IMR-90 (cell line): ENCODE measurements at regions not wholly inside any gene's neighbourhood (a gene's known extent, or its start where the extent isn't known, plus 50 kb on each side); places are given as distances from the start of the nearest gene placed in this dataset.

Source experiments
- ATAC-seq: fragments of 200-7000 bp; cut with Tn5 transposase; 2 replicates; pipeline ENCODE4 v1.9.1; 2020; ENCODE audit warnings: low read depth, mild to moderate bottlenecking, moderate library complexity
- BruUV-seq: library from RNA; stranded (reverse); fragments of 400-500 nt; replicated peaks from 2 replicates; lab custom pipeline; 2021; lab: Mats Ljungman, UMichigan
- CTCF ChIA-PET: fragments of 300-600 bp; formaldehyde crosslinking; extraction: SDS; loops from one replicate; lab custom pipeline; 2021; ENCODE audit warnings: antibody characterized with exemption; lab: Yijun Ruan, JAX
- POLR2A ChIA-PET: fragments of 300-600 bp; sonication (Branson Sonifier 250); formaldehyde crosslinking; loops from one replicate; lab custom pipeline; 2022; ENCODE audit warnings: antibody characterized with exemption; ENCODE audit not compliant: unreplicated experiment; lab: Charles Lee
- DNase-seq: peaks from one replicate; pipeline ENCODE4 v3.0.0; 2013
- H2AFZ ChIP-seq: replicated peaks from 2 replicates; pipeline ENCODE3; 2013; ENCODE audit warnings: low read length, mild to moderate bottlenecking; ENCODE audit not compliant: poor library complexity
- H2AK5ac ChIP-seq: 2 replicates; pipeline ENCODE4 v1.6.1; 2013; ENCODE audit warnings: low read depth, low read length, inconsistent platforms
- H2AK9ac ChIP-seq: replicated peaks from 2 replicates; pipeline ENCODE3; 2013; ENCODE audit warnings: mild to moderate bottlenecking, low read depth, low read length, moderate library complexity; ENCODE audit not compliant: poor library complexity
- H2BK120ac ChIP-seq: 2 replicates; pipeline ENCODE4 v1.6.1; 2013; ENCODE audit warnings: low read depth, low read length, inconsistent platforms
- H2BK15ac ChIP-seq: 3 replicates; pipeline ENCODE4 v1.6.1; 2013; ENCODE audit warnings: low read depth, low read length, inconsistent platforms
- H2BK20ac ChIP-seq: 2 replicates; pipeline ENCODE4 v1.6.1; 2013; ENCODE audit warnings: low read depth, mild to moderate bottlenecking, inconsistent platforms, low read length, moderate library complexity
- H2BK5ac ChIP-seq: 2 replicates; pipeline ENCODE4 v1.6.1; 2013; ENCODE audit warnings: mild to moderate bottlenecking, low read depth, low read length, inconsistent platforms; ENCODE audit not compliant: poor library complexity, severe bottlenecking
- H3K14ac ChIP-seq: replicated peaks from 2 replicates; pipeline ENCODE4 v1.6.1; 2013; ENCODE audit warnings: low read depth, low read length, inconsistent platforms
- H3K18ac ChIP-seq: 2 replicates; pipeline ENCODE4 v1.6.1; 2013; ENCODE audit warnings: low read depth, low read length, control low read depth
- H3K23ac ChIP-seq: 2 replicates; pipeline ENCODE4 v1.6.1; 2013; ENCODE audit warnings: low read depth, low read length, inconsistent platforms
- H3K27ac ChIP-seq: 2 replicates; pipeline ENCODE4 v1.5.1; 2013; ENCODE audit warnings: mild to moderate bottlenecking, control low read depth, low read length; ENCODE audit not compliant: insufficient read depth
- H3K27me3 ChIP-seq: 2 replicates; pipeline ENCODE4 v1.6.1; 2013; ENCODE audit warnings: low read length; ENCODE audit not compliant: control insufficient read depth, insufficient read depth
- H3K36me3 ChIP-seq: 2 replicates; pipeline ENCODE4 v1.6.1; 2013; ENCODE audit warnings: low read length, mixed read lengths; ENCODE audit not compliant: control insufficient read depth, insufficient read depth
- H3K4ac ChIP-seq: 2 replicates; pipeline ENCODE4 v1.6.1; 2013; ENCODE audit warnings: low read depth, low read length, inconsistent platforms
- H3K4me1 ChIP-seq: 2 replicates; pipeline ENCODE4 v1.6.1; 2013; ENCODE audit warnings: low read length, mixed read lengths; ENCODE audit not compliant: control insufficient read depth, insufficient read depth
- H3K4me2 ChIP-seq: 2 replicates; pipeline ENCODE4 v1.6.1; 2013; ENCODE audit warnings: low read depth, mild to moderate bottlenecking, control low read depth, low read length, moderate library complexity
- H3K4me3 ChIP-seq: 2 replicates; pipeline ENCODE4 v1.5.1; 2013; ENCODE audit warnings: low read depth, mild to moderate bottlenecking, control low read depth, low read length, moderate library complexity; ENCODE audit not compliant: insufficient read depth
- H3K56ac ChIP-seq: 2 replicates; pipeline ENCODE4 v1.6.1; 2013; ENCODE audit warnings: low read length, inconsistent platforms; ENCODE audit not compliant: insufficient read depth; ENCODE audit errors: extremely low read depth
- H3K79me1 ChIP-seq, 2 experiments: 2 replicates each; pipeline ENCODE4 v1.6.1; 2013; ENCODE audit warnings: low read length in 2 of 2, inconsistent platforms in 1 of 2, low read depth in 1 of 2
- H3K9ac ChIP-seq: 2 replicates; pipeline ENCODE4 v1.6.1; 2013; ENCODE audit warnings: low read depth, low read length, control low read depth
- H3K9me1 ChIP-seq: 2 replicates; pipeline ENCODE4 v1.6.1; 2013; ENCODE audit warnings: low read length, inconsistent platforms; ENCODE audit not compliant: insufficient read depth
- H3K9me3 ChIP-seq: 2 replicates; pipeline ENCODE4 v1.6.1; 2013; ENCODE audit warnings: low read length; ENCODE audit not compliant: control insufficient read depth, insufficient read depth
- H4K20me1 ChIP-seq: 2 replicates; pipeline ENCODE4 v1.6.1; 2013; ENCODE audit warnings: low read length, inconsistent platforms; ENCODE audit not compliant: insufficient read depth
- H4K5ac ChIP-seq: 2 replicates; pipeline ENCODE4 v1.6.1; 2013; ENCODE audit warnings: mild to moderate bottlenecking, low read depth, low read length, control low read depth
- H4K8ac ChIP-seq, 2 experiments: 2 replicates each; pipeline ENCODE4 v1.6.1; 2013; ENCODE audit warnings: low read depth in 2 of 2, low read length in 2 of 2, control low read depth in 1 of 2, inconsistent platforms in 1 of 2
- H4K91ac ChIP-seq: 2 replicates; pipeline ENCODE4 v1.6.1; 2013; ENCODE audit warnings: low read depth, low read length, inconsistent platforms; ENCODE audit not compliant: insufficient read depth
- CEBPB ChIP-seq: IDR thresholded peaks from 2 replicates; pipeline ENCODE4 v1.6.1; 2012; ENCODE audit warnings: low read depth, low read length, improper control_type of control experiment
- MAZ ChIP-seq: IDR thresholded peaks from 2 replicates; pipeline ENCODE4 v1.6.1; 2012; ENCODE audit warnings: low read depth, mild to moderate bottlenecking, low read length, improper control_type of control experiment, moderate library complexity, borderline replicate concordance
- MXI1 ChIP-seq: IDR thresholded peaks from 2 replicates; pipeline ENCODE4 v1.6.1; 2012; ENCODE audit warnings: low read depth, mild to moderate bottlenecking, low read length, moderate library complexity, borderline replicate concordance
- NFE2L2 ChIP-seq: fragments of 150-350 bp; IDR thresholded peaks from 2 replicates; pipeline ENCODE4 v1.6.1; 2016; ENCODE audit warnings: low read depth, mild to moderate bottlenecking, low read length
- POLR2A ChIP-seq: IDR thresholded peaks from 2 replicates; pipeline ENCODE4 v1.6.1; 2012; ENCODE audit warnings: mild to moderate bottlenecking, low read depth, low read length
- RAD21 ChIP-seq: IDR thresholded peaks from 2 replicates; pipeline ENCODE4 v1.6.1; 2012; ENCODE audit warnings: low read length, improper control_type of control experiment
- RCOR1 ChIP-seq: IDR thresholded peaks from 2 replicates; pipeline ENCODE4 v1.6.1; 2012; ENCODE audit warnings: mild to moderate bottlenecking, low read length, improper control_type of control experiment; ENCODE audit not compliant: insufficient replicate concordance
- RFX5 ChIP-seq: IDR thresholded peaks from 2 replicates; pipeline ENCODE4 v1.8.0; 2012; ENCODE audit warnings: low read depth, mild to moderate bottlenecking, low read length, moderate library complexity
- SMC3 ChIP-seq: fragments of 150-350 bp; IDR thresholded peaks from 2 replicates; pipeline ENCODE4 v1.6.1; 2016; ENCODE audit warnings: low read depth, mild to moderate bottlenecking, antibody characterized with exemption, low read length, moderate library complexity
- WGBS, 2 experiments: methylation state at CpG; one replicate each; pipeline versions ENCODE4 v1.1.5 to v1.1.7; 2013; ENCODE audit warnings: missing lambda C conversion rate in 2 of 2; ENCODE audit not compliant: insufficient read length in 1 of 2; ENCODE audit errors: extremely low coverage in 2 of 2; 5-methylcytosine and 5-hydroxymethylcytosine counted together
- dilution Hi-C: fragments of 300-500 bp; cut with HindIII; formaldehyde crosslinking; loops from one replicate; pipeline ENCODE4 v1.14.3; 2018; ENCODE audit warnings: low sequenced_read_pairs; ENCODE audit not compliant: unreplicated experiment
- in situ Hi-C: fragments of 300-500 bp; cut with MboI; formaldehyde crosslinking; loops from 3 replicates; pipeline ENCODE4 v1.14.3; 2019; ENCODE audit warnings: low sequenced_read_pairs, inconsistent platforms, mixed read lengths
- intact Hi-C: fragments of 100-400 bp; cut with micrococcal nuclease; formaldehyde crosslinking; loops from 2 replicates; pipeline ENCODE4 v1.10.0; 2022
- TF ChIP-seq, protein P1 (sequence below): conservative IDR thresholded peaks from 2 replicates; pipeline ENCODE4 v1.5.1; 2012; ENCODE audit warnings: mild to moderate bottlenecking, low read depth, low read length, improper control_type of control experiment

DNA sequence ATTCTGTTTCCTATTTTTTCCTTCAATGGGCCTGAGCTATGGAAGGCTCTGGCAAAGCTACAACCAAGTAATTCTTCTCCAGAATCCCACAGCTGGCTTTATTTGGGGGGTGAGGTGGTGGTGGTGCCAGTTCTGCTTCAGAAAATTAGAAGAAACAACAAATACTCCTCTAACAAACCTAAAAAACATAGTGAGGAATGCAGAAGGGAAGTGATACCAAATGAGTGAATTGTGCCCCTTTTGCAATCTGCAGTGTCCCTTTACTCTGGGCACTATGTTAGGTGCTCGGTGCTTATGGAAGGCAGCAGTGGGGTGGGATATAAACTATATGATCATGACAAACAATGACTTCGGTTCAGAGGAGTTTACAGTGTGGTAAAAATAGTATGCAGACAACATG lies 90.4 kb upstream of the ROPN1 start:
- ATAC-seq (no peak), DNase-seq (no peak)
- H4K5ac ChIP-seq = no peak overlapping the region
- no peak overlapping the region for H3K9ac ChIP-seq
- H4K20me1 ChIP-seq = no peaks in the 10 kb centered on the region; the same call in 1 of the 2 replicates
- no peak overlapping the region for H2BK120ac ChIP-seq
- H2AFZ ChIP-seq = no peak overlapping the region
- H2BK5ac ChIP-seq = no peak overlapping the region
- no peaks in the 10 kb centered on the region for H3K36me3 ChIP-seq
- H3K27me3 ChIP-seq = peaks cover 4% of the 10 kb centered on the region
- intact Hi-C loops = loop anchor here (5.0 kb wide), 1 partner anchor 200 kb away; no protein-coding TSS in a partner anchor
- in situ Hi-C loops = no loop called here
- no peaks in the 10 kb centered on the region for H3K9me3 ChIP-seq
- ChIA-PET POLR2A (no interaction called here), CTCF (interaction anchor here (0.6 to 1.5 kb wide), 2 partner anchors 33 to 269 kb away, joined by 3 read pairs; no protein-coding TSS in a partner anchor)
- H3K56ac ChIP-seq = no peak overlapping the region
- H2AK9ac ChIP-seq = no peak overlapping the region
- no peak for TF ChIP-seq CEBPB
- TF ChIP-seq MAZ = no peak
- no peak for TF ChIP-seq MXI1
- TF ChIP-seq RCOR1 = no peak
- no peak for TF ChIP-seq NFE2L2
- no peak for TF ChIP-seq RFX5
- no peak for TF ChIP-seq SMC3
- no peak for TF ChIP-seq RAD21
- TF ChIP-seq, protein P1, sequence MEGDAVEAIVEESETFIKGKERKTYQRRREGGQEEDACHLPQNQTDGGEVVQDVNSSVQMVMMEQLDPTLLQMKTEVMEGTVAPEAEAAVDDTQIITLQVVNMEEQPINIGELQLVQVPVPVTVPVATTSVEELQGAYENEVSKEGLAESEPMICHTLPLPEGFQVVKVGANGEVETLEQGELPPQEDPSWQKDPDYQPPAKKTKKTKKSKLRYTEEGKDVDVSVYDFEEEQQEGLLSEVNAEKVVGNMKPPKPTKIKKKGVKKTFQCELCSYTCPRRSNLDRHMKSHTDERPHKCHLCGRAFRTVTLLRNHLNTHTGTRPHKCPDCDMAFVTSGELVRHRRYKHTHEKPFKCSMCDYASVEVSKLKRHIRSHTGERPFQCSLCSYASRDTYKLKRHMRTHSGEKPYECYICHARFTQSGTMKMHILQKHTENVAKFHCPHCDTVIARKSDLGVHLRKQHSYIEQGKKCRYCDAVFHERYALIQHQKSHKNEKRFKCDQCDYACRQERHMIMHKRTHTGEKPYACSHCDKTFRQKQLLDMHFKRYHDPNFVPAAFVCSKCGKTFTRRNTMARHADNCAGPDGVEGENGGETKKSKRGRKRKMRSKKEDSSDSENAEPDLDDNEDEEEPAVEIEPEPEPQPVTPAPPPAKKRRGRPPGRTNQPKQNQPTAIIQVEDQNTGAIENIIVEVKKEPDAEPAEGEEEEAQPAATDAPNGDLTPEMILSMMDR = no peak
- TF ChIP-seq POLR2A = no peak
- no peak overlapping the region for H3K18ac ChIP-seq
- H3K4me3 ChIP-seq = no peak overlapping the region
- H3K4me2 ChIP-seq = no peak overlapping the region
- no peak overlapping the region for H2AK5ac ChIP-seq
- H2BK15ac ChIP-seq = no peak overlapping the region
- WGBS, 2 experiments = 100% methylated on average over 1 of the region's 2 CpGs; no CpG with 5 or more reads in 1 of the 2 experiments
- BruUV-seq = no TSS peak
- no peak overlapping the region for H3K14ac ChIP-seq
- H4K8ac ChIP-seq = no peak overlapping the region
- H3K9me1 ChIP-seq = no peaks in the 10 kb centered on the region; the same call in 1 of the 2 replicates
- no peak overlapping the region for H2BK20ac ChIP-seq
- dilution Hi-C loops = no loop called here
- H3K4ac ChIP-seq = no peak overlapping the region
- H3K23ac ChIP-seq = no peak overlapping the region
- no peak overlapping the region for H3K27ac ChIP-seq
- H4K91ac ChIP-seq = no peak overlapping the region
- H3K4me1 ChIP-seq = peaks cover 2% of the 10 kb centered on the region; the same call in 1 of the 2 replicates
- H3K79me1 ChIP-seq = no peaks in the 10 kb centered on the region; a peak in 1 of 4 replicates
